B cell (primary cell): ENCODE measurements at regions not wholly inside any gene's neighbourhood (a gene's known extent, or its start where the extent isn't known, plus 50 kb on each side); places are given as distances from the start of the nearest gene placed in this dataset.

ENCODE experiments used
- ATAC-seq: fragments of 200-7000 bp; cut with Tn5 transposase; one replicate; pipeline ENCODE4 v1.10.0; 2021; ENCODE audit warnings: low read depth, mild to moderate bottlenecking, moderate number of reproducible peaks, moderate library complexity
- CTCF ChIA-PET: fragments of 350-600 bp; sonication (Branson Sonifier 250); formaldehyde crosslinking; loops from one replicate; lab custom pipeline; 2021; ENCODE audit warnings: antibody characterized with exemption, inconsistent platforms; lab: Charles Lee
- POLR2A ChIA-PET: fragments of 350-600 bp; sonication (Branson Sonifier 250); formaldehyde crosslinking; loops from one replicate; lab custom pipeline; 2021; ENCODE audit warnings: antibody characterized with exemption; lab: Charles Lee
- DNase-seq: peaks from one replicate; pipeline ENCODE4 v3.0.0; 2013
- H2AFZ ChIP-seq: 2 replicates; pipeline ENCODE4 v1.6.1; 2012; ENCODE audit warnings: mild to moderate bottlenecking, low read depth, low read length; ENCODE audit not compliant: insufficient read depth, poor library complexity, severe bottlenecking
- H3K27ac ChIP-seq, 2 donors: 1 replicate in 1 of 2; 2 replicates in 1 of 2; pipeline ENCODE4 v1.5.1; 2012 to 2013; ENCODE audit warnings: low read length in 2 of 2, mild to moderate bottlenecking in 2 of 2, moderate library complexity in 1 of 2
- H3K27me3 ChIP-seq, 4 experiments: fragments of 200-600 bp in 1 of 4; sonication (generic) in 1 of 4; replicated peaks in 1 of 4; 1 replicate in 2 of 4; 2 replicates in 2 of 4; pipeline versions ENCODE4 v1.6.1 to v1.7.0; 2013 to 2016; ENCODE audit warnings: low read length in 3 of 4, mild to moderate bottlenecking in 2 of 4, mixed read lengths in 1 of 4, moderate library complexity in 1 of 4; ENCODE audit not compliant: insufficient read depth in 4 of 4, control insufficient read depth in 3 of 4; ENCODE audit errors: control extremely low read depth in 1 of 4
- H3K36me3 ChIP-seq, 2 experiments: replicated peaks in 1 of 2; 1 replicate in 1 of 2; 2 replicates in 1 of 2; pipeline versions ENCODE4 v1.6.1 to v1.7.1; 2013; ENCODE audit warnings: low read length in 1 of 2; ENCODE audit not compliant: insufficient read depth in 2 of 2, control insufficient read depth in 1 of 2; ENCODE audit errors: control extremely low read depth in 1 of 2, extremely low read depth in 1 of 2
- H3K4me1 ChIP-seq, 2 donors: fragments of 200-600 bp in 1 of 2; sonication (generic) in 1 of 2; 1 replicate in 1 of 2; 2 replicates in 1 of 2; pipeline versions ENCODE4 v1.5.1 to v1.6.1; 2013 to 2017; ENCODE audit warnings: low read length in 2 of 2; ENCODE audit not compliant: control insufficient read depth in 2 of 2, insufficient read depth in 2 of 2
- H3K4me2 ChIP-seq: replicated peaks from 2 replicates; pipeline ENCODE3; 2012; ENCODE audit warnings: mild to moderate bottlenecking, low read depth, low read length; ENCODE audit not compliant: poor library complexity, severe bottlenecking
- H3K4me3 ChIP-seq, 5 experiments: fragments of 200-600 bp in 1 of 5; sonication (generic) in 1 of 5; 1 replicate in 3 of 5; 2 replicates in 2 of 5; pipeline versions ENCODE4 v1.5.1 to v1.7.0; 2011 to 2016; ENCODE audit warnings: low read length in 4 of 5, mild to moderate bottlenecking in 4 of 5, low read depth in 2 of 5, control low read depth in 1 of 5, moderate library complexity in 1 of 5; ENCODE audit not compliant: insufficient read depth in 1 of 5; ENCODE audit errors: control extremely low read depth in 1 of 5, extremely low read depth in 1 of 5
- H3K79me2 ChIP-seq: fragments of 200-600 bp; sonication (generic); one replicate; pipeline ENCODE4 v1.6.0; 2016; ENCODE audit warnings: low read length; ENCODE audit not compliant: control insufficient read depth, insufficient read depth
- H3K9ac ChIP-seq: fragments of 200-600 bp; sonication (generic); 2 replicates; pipeline ENCODE4 v1.6.1; 2017; ENCODE audit warnings: mild to moderate bottlenecking, low read length, moderate library complexity
- H3K9me3 ChIP-seq, 3 donors: one replicate each; pipeline versions ENCODE4 v1.6.1 to v1.7.1; 2013; ENCODE audit warnings: low read length in 2 of 3; ENCODE audit not compliant: control insufficient read depth in 2 of 3, insufficient read depth in 1 of 3; ENCODE audit errors: control extremely low read depth in 1 of 3
- H4K20me1 ChIP-seq: 2 replicates; pipeline ENCODE4 v1.6.0; 2012; ENCODE audit warnings: mild to moderate bottlenecking, low read length; ENCODE audit not compliant: insufficient read depth, control insufficient read depth, poor library complexity, severe bottlenecking
- H3K27ac Mint-ChIP-seq: one replicate; pipeline ENCODE4 v1.8.0; 2021; ENCODE audit warnings: mixed read lengths
- H3K27me3 Mint-ChIP-seq: one replicate; pipeline ENCODE4 v1.8.0; 2021; ENCODE audit warnings: mixed read lengths
- H3K4me1 Mint-ChIP-seq: one replicate; pipeline ENCODE4 v1.8.0; 2021; ENCODE audit warnings: mixed read lengths
- H3K4me3 Mint-ChIP-seq: one replicate; pipeline ENCODE4 v1.8.0; 2021; ENCODE audit warnings: mixed read lengths
- H3K9me3 Mint-ChIP-seq: one replicate; pipeline ENCODE4 v1.8.0; 2022; ENCODE audit warnings: mixed read lengths; ENCODE audit not compliant: insufficient read depth
- EZH2 ChIP-seq: IDR thresholded peaks from 2 replicates; pipeline ENCODE4 v1.6.1; 2012; ENCODE audit warnings: borderline replicate concordance, low read depth, mild to moderate bottlenecking, moderate library complexity, low read length; ENCODE audit not compliant: insufficient read depth, poor library complexity, severe bottlenecking
- WGBS: methylation state at CpG from one replicate; pipeline ENCODE4 v1.1.5; 2013; ENCODE audit warnings: missing lambda C conversion rate; ENCODE audit not compliant: insufficient coverage; 5-methylcytosine and 5-hydroxymethylcytosine counted together
- intact Hi-C: fragments of 100-400 bp; cut with micrococcal nuclease; formaldehyde crosslinking; loops from one replicate; pipeline ENCODE4 v1.10.0; 2022
- TF ChIP-seq, protein P1 (sequence below): fragments of 200-600 bp; IDR thresholded peaks from one replicate; pipeline ENCODE4 v1.8.0; 2022; ENCODE audit warnings: antibody characterized with exemption, mild to moderate bottlenecking

DNA sequence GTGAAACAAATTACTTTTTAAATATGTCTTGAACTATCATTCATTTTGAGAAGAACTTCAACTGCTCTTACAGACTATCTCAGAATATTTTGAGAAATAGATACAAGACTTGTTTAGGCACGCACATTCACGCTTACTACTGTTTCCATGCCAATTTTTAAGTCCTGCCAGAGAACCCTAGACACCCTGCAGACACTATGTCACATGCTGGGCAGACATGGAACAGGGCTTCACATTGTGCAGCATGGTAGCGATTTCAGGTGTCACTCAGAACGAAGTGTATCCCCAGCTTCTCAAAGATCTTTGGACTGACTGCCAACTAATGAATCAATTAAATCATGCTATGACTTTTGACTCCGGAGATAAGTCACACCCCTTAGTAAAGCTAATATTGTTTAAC is 128.7 kb upstream of the SLC27A6 start:
- CTCF ChIA-PET, result no interaction called here
- H3K36me3 ChIP-seq, result no peaks in the 10 kb centered on the region
- no peak overlapping the region for H3K9ac ChIP-seq
- 88% methylated on average over 4 of the region's 5 CpGs for WGBS
- H3K4me3 ChIP-seq, result no peak overlapping the region
- H3K79me2 ChIP-seq, result no peaks in the 10 kb centered on the region
- H3K4me2 ChIP-seq, result no peak overlapping the region
- Mint-ChIP-seq H3K27me3 (no peaks in the 10 kb centered on the region), H3K4me1 (no peaks in the 10 kb centered on the region), H3K4me3 (no peak overlapping the region), H3K9me3 (no peaks in the 10 kb centered on the region), H3K27ac (no peak overlapping the region)
- no peaks in the 10 kb centered on the region for H3K4me1 ChIP-seq
- H2AFZ ChIP-seq, result no peak overlapping the region
- no peak overlapping the region for H3K27ac ChIP-seq
- POLR2A ChIA-PET, result no interaction called here
- intact Hi-C loops, result no loop called here
- ATAC-seq (no peak), DNase-seq (no peak)
- H4K20me1 ChIP-seq, result no peaks in the 10 kb centered on the region
- H3K9me3 ChIP-seq, result no peaks in the 10 kb centered on the region
- no peaks in the 10 kb centered on the region for H3K27me3 ChIP-seq
- TF ChIP-seq, protein P1, sequence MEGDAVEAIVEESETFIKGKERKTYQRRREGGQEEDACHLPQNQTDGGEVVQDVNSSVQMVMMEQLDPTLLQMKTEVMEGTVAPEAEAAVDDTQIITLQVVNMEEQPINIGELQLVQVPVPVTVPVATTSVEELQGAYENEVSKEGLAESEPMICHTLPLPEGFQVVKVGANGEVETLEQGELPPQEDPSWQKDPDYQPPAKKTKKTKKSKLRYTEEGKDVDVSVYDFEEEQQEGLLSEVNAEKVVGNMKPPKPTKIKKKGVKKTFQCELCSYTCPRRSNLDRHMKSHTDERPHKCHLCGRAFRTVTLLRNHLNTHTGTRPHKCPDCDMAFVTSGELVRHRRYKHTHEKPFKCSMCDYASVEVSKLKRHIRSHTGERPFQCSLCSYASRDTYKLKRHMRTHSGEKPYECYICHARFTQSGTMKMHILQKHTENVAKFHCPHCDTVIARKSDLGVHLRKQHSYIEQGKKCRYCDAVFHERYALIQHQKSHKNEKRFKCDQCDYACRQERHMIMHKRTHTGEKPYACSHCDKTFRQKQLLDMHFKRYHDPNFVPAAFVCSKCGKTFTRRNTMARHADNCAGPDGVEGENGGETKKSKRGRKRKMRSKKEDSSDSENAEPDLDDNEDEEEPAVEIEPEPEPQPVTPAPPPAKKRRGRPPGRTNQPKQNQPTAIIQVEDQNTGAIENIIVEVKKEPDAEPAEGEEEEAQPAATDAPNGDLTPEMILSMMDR, result no peak
- no peak for TF ChIP-seq EZH2

DNA sequence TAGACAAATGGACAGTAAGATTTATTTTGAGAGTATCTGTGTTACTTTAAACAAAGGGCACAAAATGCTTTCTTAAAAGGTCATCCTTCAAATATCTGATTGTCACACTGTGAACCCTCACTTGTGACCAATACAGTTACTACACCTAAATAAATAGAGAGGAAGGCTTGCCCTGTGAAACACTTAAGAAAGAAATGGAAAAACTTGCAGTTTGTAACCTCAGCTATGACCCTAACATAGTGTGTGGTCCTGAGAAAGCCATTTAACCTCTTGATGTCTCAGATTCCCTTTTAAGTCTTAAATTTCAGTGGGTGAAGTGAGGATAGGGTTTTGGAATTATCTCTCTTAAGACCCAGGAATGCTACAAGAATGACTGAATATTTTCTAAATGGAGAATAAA is 126.7 kb upstream of the SLC27A6 start:
- H3K4me1 Mint-ChIP-seq, result no peaks in the 10 kb centered on the region
- Histone ChIP-seq H3K36me3 (no peaks in the 10 kb centered on the region), H3K9ac (no peak overlapping the region), H3K27me3 (no peaks in the 10 kb centered on the region), H3K4me3 (no peak overlapping the region), H2AFZ (no peak overlapping the region), H3K4me2 (no peak overlapping the region), H3K27ac (no peak overlapping the region), H3K4me1 (no peaks in the 10 kb centered on the region), H3K79me2 (no peaks in the 10 kb centered on the region), H3K9me3 (no peaks in the 10 kb centered on the region), H4K20me1 (no peaks in the 10 kb centered on the region)
- intact Hi-C loops, result no loop called here
- no peaks in the 10 kb centered on the region for H3K9me3 Mint-ChIP-seq
- no peak for DNase-seq
- no peaks in the 10 kb centered on the region for H3K27me3 Mint-ChIP-seq
- no peak for TF ChIP-seq EZH2
- TF ChIP-seq, protein P1, result no peak
- ChIA-PET POLR2A (no interaction called here), CTCF (no interaction called here)
- no peak overlapping the region for H3K27ac Mint-ChIP-seq
- no peak for ATAC-seq
- no peak overlapping the region for H3K4me3 Mint-ChIP-seq
